MM.1S (cell line): ENCODE measurements at regions not wholly inside any gene's neighbourhood (a gene's known extent, or its start where the extent isn't known, plus 50 kb on each side); places are given as distances from the start of the nearest gene placed in this dataset.

ENCODE experiments used
- CTCF ChIP-seq: fragments of 300-600 bp; sonication (generic); IDR thresholded peaks from 2 replicates; pipeline ENCODE4 v1.5.1; 2016; ENCODE audit warnings: antibody characterized with exemption, low read length, mixed read lengths
- EZH2 ChIP-seq: fragments of 300-600 bp; sonication (generic); optimal IDR thresholded peaks from 2 replicates; pipeline ENCODE3; 2017; ENCODE audit warnings: low read depth, mild to moderate bottlenecking, antibody characterized with exemption, low read length, mixed read lengths

GRCh38 chr7:85638394-85638793 is 451.5 kb upstream of the SEMA3D start:
- TF ChIP-seq CTCF (no peak), EZH2 (no peak)
